CD14-positive monocyte (primary cell): ENCODE measurements at regions not wholly inside any gene's neighbourhood (a gene's known extent, or its start where the extent isn't known, plus 50 kb on each side); places are given as distances from the start of the nearest gene placed in this dataset.

Experiments used
- DNase-seq, 3 donors: peaks; one replicate each; pipeline ENCODE4 v3.0.0-alpha.2; 2011 to 2022
- H2AFZ ChIP-seq: 2 replicates; pipeline ENCODE4 v1.6.0; 2012; ENCODE audit warnings: mild to moderate bottlenecking, low read depth, low read length, inconsistent platforms; ENCODE audit not compliant: insufficient read depth, poor library complexity, severe bottlenecking
- H3K27ac ChIP-seq, 2 donors: 1 replicate in 1 of 2; 2 replicates in 1 of 2; pipeline ENCODE4 v1.5.1; 2012 to 2013; ENCODE audit warnings: low read length in 2 of 2, control low read depth in 1 of 2, inconsistent platforms in 1 of 2, low read depth in 1 of 2, mild to moderate bottlenecking in 1 of 2
- H3K27me3 ChIP-seq, 2 donors: one replicate each; pipeline versions ENCODE4 v1.6.0 to v1.6.1; 2011 to 2013; ENCODE audit warnings: low read length in 2 of 2; ENCODE audit not compliant: control insufficient read depth in 2 of 2, insufficient read depth in 2 of 2
- H3K36me3 ChIP-seq, 2 donors: replicated peaks in 1 of 2; 1 replicate in 1 of 2; 2 replicates in 1 of 2; pipeline versions ENCODE4 v1.5.1 to v1.6.1; 2012 to 2013; ENCODE audit warnings: low read length in 2 of 2, control low read depth in 1 of 2, inconsistent platforms in 1 of 2, mild to moderate bottlenecking in 1 of 2; ENCODE audit not compliant: insufficient read depth in 2 of 2, control insufficient read depth in 1 of 2
- H3K4me1 ChIP-seq, 2 donors: 1 replicate in 1 of 2; 2 replicates in 1 of 2; pipeline versions ENCODE4 v1.5.1 to v1.6.1; 2012 to 2013; ENCODE audit warnings: low read length in 2 of 2, control low read depth in 1 of 2, inconsistent platforms in 1 of 2, mild to moderate bottlenecking in 1 of 2, moderate library complexity in 1 of 2; ENCODE audit not compliant: insufficient read depth in 2 of 2, control insufficient read depth in 1 of 2
- H3K4me2 ChIP-seq: replicated peaks from 2 replicates; pipeline ENCODE3; 2012; ENCODE audit warnings: low read length, moderate library complexity, mild to moderate bottlenecking; ENCODE audit not compliant: poor library complexity, severe bottlenecking; ENCODE audit errors: extremely low read depth
- H3K4me3 ChIP-seq, 3 experiments: fragments of 200-600 bp in 1 of 3; sonication (generic) in 1 of 3; replicated peaks in 1 of 3; 1 replicate in 2 of 3; 2 replicates in 1 of 3; pipeline ENCODE4 v1.5.1; 2011 to 2013; ENCODE audit warnings: low read length in 3 of 3, mild to moderate bottlenecking in 3 of 3, control low read depth in 2 of 3, low read depth in 2 of 3, inconsistent platforms in 1 of 3, moderate library complexity in 1 of 3
- H3K79me2 ChIP-seq: 2 replicates; pipeline ENCODE4 v1.6.0; 2012; ENCODE audit warnings: mild to moderate bottlenecking, control low read depth, inconsistent platforms, low read length, moderate library complexity; ENCODE audit not compliant: insufficient read depth
- H3K9ac ChIP-seq: 2 replicates; pipeline ENCODE4 v1.6.0; 2017; ENCODE audit warnings: low read length, mild to moderate bottlenecking; ENCODE audit not compliant: insufficient read depth, poor library complexity, severe bottlenecking
- H3K9me3 ChIP-seq, 2 donors: replicated peaks in 1 of 2; 1 replicate in 1 of 2; 2 replicates in 1 of 2; pipeline versions ENCODE4 v1.5.1 to v1.6.1; 2012 to 2013; ENCODE audit warnings: low read length in 2 of 2, control low read depth in 1 of 2; ENCODE audit not compliant: control insufficient read depth in 1 of 2, insufficient read depth in 1 of 2
- H4K20me1 ChIP-seq: 2 replicates; pipeline ENCODE4 v1.6.0; 2012; ENCODE audit warnings: mild to moderate bottlenecking, low read length, control low read depth, moderate library complexity; ENCODE audit not compliant: insufficient read depth
- H3K27ac Mint-ChIP-seq, 7 donors: one replicate each; pipeline ENCODE4 v1.8.0; 2020; ENCODE audit warnings: mild to moderate bottlenecking in 7 of 7, mixed read lengths in 7 of 7, moderate library complexity in 6 of 7, inconsistent platforms in 2 of 7
- H3K27me3 Mint-ChIP-seq, 3 donors: one replicate each; pipeline ENCODE4 v1.8.0; 2021 to 2022; ENCODE audit warnings: low read depth in 3 of 3, mild to moderate bottlenecking in 3 of 3, mixed read lengths in 3 of 3, moderate library complexity in 3 of 3, inconsistent platforms in 1 of 3
- H3K36me3 Mint-ChIP-seq, 2 donors: one replicate each; pipeline ENCODE4 v1.8.0; 2020; ENCODE audit warnings: mixed read lengths in 2 of 2, inconsistent platforms in 1 of 2, mild to moderate bottlenecking in 1 of 2
- H3K4me1 Mint-ChIP-seq: one replicate; pipeline ENCODE4 v1.8.0; 2020; ENCODE audit warnings: mild to moderate bottlenecking, mixed read lengths
- H3K4me3 Mint-ChIP-seq, 2 donors: one replicate each; pipeline ENCODE4 v1.8.0; 2020; ENCODE audit warnings: mild to moderate bottlenecking in 2 of 2, mixed read lengths in 2 of 2, moderate library complexity in 1 of 2
- H3K9me3 Mint-ChIP-seq, 7 donors: one replicate each; pipeline ENCODE4 v1.8.0; 2020 to 2022; ENCODE audit warnings: mixed read lengths in 7 of 7, mild to moderate bottlenecking in 6 of 7, moderate library complexity in 6 of 7, inconsistent platforms in 2 of 7
- WGBS: methylation state at CpG from one replicate; pipeline ENCODE4 v1.1.5; 2013; ENCODE audit warnings: missing lambda C conversion rate; ENCODE audit not compliant: insufficient coverage; 5-methylcytosine and 5-hydroxymethylcytosine counted together
- intact Hi-C, 2 donors: fragments of 100-400 bp; cut with micrococcal nuclease; formaldehyde crosslinking; loops; one replicate each; pipeline versions ENCODE4 v1.15.0 to v1.15.1; 2023
- TF ChIP-seq, protein P1 (sequence below): fragments of 200-600 bp; IDR thresholded peaks from one replicate; pipeline ENCODE4 v1.8.0; 2022; ENCODE audit warnings: antibody characterized with exemption, mild to moderate bottlenecking

DNA sequence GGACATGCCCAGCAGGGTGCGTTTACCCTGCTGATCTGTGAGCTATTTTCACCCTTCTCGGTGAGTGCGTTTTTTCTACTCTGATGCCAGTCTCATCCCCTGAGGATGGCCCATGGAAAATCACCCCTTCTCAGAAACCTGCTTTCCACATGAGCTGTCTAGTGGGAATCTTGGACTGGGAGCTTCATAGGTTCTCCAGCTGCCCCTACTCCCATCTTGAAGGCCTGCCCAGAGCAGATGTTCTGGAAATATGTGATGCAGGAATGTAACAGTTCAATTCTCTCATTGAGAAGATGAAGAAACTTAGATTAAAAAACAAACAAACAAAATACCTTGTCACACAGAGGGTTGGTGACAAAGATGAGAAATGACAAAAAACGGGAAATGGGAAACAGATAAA, 146.9 kb upstream of the RAB11FIP2 start:
- H2AFZ ChIP-seq, result no peak overlapping the region
- H3K36me3 ChIP-seq, result no peaks in the 10 kb centered on the region
- no peak overlapping the region for H3K4me3 ChIP-seq
- no peak overlapping the region for H3K27ac Mint-ChIP-seq
- H3K27me3 Mint-ChIP-seq, result peaks cover 0 to 2% (median 0%) of the 10 kb centered on the region in 3 donors
- TF ChIP-seq, protein P1, sequence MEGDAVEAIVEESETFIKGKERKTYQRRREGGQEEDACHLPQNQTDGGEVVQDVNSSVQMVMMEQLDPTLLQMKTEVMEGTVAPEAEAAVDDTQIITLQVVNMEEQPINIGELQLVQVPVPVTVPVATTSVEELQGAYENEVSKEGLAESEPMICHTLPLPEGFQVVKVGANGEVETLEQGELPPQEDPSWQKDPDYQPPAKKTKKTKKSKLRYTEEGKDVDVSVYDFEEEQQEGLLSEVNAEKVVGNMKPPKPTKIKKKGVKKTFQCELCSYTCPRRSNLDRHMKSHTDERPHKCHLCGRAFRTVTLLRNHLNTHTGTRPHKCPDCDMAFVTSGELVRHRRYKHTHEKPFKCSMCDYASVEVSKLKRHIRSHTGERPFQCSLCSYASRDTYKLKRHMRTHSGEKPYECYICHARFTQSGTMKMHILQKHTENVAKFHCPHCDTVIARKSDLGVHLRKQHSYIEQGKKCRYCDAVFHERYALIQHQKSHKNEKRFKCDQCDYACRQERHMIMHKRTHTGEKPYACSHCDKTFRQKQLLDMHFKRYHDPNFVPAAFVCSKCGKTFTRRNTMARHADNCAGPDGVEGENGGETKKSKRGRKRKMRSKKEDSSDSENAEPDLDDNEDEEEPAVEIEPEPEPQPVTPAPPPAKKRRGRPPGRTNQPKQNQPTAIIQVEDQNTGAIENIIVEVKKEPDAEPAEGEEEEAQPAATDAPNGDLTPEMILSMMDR, result no peak
- H3K79me2 ChIP-seq, result no peaks in the 10 kb centered on the region
- no peaks in the 10 kb centered on the region for H3K4me1 Mint-ChIP-seq
- no peaks in the 10 kb centered on the region for H3K36me3 Mint-ChIP-seq
- no peaks in the 10 kb centered on the region for H4K20me1 ChIP-seq
- 100% methylated on average over 3 of the region's 4 CpGs for WGBS
- intact Hi-C loops, result no loop called here
- H3K9ac ChIP-seq, result no peak overlapping the region
- H3K9me3 Mint-ChIP-seq, result peaks cover 0 to 4% (median 0%) of the 10 kb centered on the region in 7 donors
- H3K4me3 Mint-ChIP-seq, result no peak overlapping the region
- H3K4me1 ChIP-seq, result no peaks in the 10 kb centered on the region
- H3K9me3 ChIP-seq, result no peaks in the 10 kb centered on the region
- no peaks in the 10 kb centered on the region for H3K27me3 ChIP-seq
- DNase-seq, result no peak
- no peak overlapping the region for H3K4me2 ChIP-seq
- H3K27ac ChIP-seq, result no peak overlapping the region

DNA sequence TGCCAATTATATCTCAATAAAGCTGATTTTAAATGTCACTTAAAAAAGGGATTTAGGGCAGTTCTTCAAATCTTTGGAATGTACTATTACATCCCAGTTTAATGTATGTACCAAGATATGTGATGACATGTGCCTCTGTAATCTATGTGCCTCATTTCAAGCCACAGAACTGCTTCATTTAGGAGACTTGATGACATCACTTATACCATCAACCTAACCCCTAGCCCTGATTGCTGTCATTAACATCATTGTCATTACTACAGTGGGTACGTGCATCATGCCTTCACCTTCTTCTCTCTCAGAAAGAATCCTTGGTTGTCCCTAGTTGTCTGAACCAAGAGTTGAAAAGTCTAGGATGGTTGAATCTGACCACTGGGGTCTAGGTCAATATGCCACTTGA, 134.3 kb upstream of the RAB11FIP2 start:
- H3K79me2 ChIP-seq, result no peaks in the 10 kb centered on the region
- Mint-ChIP-seq H3K36me3 (no peaks in the 10 kb centered on the region), H3K4me3 (no peak overlapping the region), H3K9me3 (peaks cover 0 to 5% (median 0%) of the 10 kb centered on the region in 7 donors), H3K27ac (no peak overlapping the region), H3K27me3 (peaks cover 0 to 4% (median 1%) of the 10 kb centered on the region in 3 donors), H3K4me1 (no peaks in the 10 kb centered on the region)
- no peak overlapping the region for H3K4me2 ChIP-seq
- intact Hi-C loops, result no loop called here
- H3K9me3 ChIP-seq, result peaks cover 0 to 5% of the 10 kb centered on the region in 2 donors
- DNase-seq, result no peak
- no peaks in the 10 kb centered on the region for H4K20me1 ChIP-seq
- H2AFZ ChIP-seq, result no peak overlapping the region
- no peak overlapping the region for H3K9ac ChIP-seq
- H3K4me1 ChIP-seq, result no peaks in the 10 kb centered on the region
- no peaks in the 10 kb centered on the region for H3K27me3 ChIP-seq
- no peak overlapping the region for H3K27ac ChIP-seq
- no peak overlapping the region for H3K4me3 ChIP-seq
- TF ChIP-seq, protein P1, result no peak
- no CpG with 5 or more reads among the region's 1 CpG for WGBS
- no peaks in the 10 kb centered on the region for H3K36me3 ChIP-seq
